ENCODE measurements at regions not wholly inside any gene's neighbourhood (a gene's known extent, or its start where the extent isn't known, plus 50 kb on each side); places are given as distances from the start of the nearest gene placed in this dataset.

DNA sequence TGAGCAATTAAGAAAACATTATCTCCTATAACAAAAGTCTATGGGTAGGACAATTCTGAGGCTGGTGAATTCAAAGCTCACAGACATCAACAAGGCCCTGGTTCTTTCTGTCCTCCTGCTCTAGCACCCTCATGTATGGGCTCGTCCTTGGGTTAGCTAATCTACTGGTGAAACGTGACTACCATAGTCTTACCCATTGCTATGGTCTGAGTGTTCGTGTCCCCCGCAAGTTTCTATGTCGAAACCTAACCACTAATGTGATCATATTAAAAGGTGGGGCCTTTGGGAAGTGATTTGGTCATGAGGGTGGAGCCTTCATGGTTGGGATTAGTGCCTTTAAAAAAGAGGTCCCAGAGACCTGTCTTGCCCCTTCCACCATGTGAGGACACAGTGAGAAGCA is 564.7 kb downstream of the TNS1 start:
- TF ChIP-seq POLR2A (IDR thresholded peaks at IDR 0.05): no peak
- TF ChIP-seq, protein P1, sequence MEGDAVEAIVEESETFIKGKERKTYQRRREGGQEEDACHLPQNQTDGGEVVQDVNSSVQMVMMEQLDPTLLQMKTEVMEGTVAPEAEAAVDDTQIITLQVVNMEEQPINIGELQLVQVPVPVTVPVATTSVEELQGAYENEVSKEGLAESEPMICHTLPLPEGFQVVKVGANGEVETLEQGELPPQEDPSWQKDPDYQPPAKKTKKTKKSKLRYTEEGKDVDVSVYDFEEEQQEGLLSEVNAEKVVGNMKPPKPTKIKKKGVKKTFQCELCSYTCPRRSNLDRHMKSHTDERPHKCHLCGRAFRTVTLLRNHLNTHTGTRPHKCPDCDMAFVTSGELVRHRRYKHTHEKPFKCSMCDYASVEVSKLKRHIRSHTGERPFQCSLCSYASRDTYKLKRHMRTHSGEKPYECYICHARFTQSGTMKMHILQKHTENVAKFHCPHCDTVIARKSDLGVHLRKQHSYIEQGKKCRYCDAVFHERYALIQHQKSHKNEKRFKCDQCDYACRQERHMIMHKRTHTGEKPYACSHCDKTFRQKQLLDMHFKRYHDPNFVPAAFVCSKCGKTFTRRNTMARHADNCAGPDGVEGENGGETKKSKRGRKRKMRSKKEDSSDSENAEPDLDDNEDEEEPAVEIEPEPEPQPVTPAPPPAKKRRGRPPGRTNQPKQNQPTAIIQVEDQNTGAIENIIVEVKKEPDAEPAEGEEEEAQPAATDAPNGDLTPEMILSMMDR (IDR thresholded peaks at IDR 0.05): no peak

Data from prostate gland (tissue), 2 donors.